Heart right ventricle (tissue), 16 donors: ENCODE measurements at regions not wholly inside any gene's neighbourhood (a gene's known extent, or its start where the extent isn't known, plus 50 kb on each side); places are given as distances from the start of the nearest gene placed in this dataset.

Experiments
- ATAC-seq, 8 donors: fragments of 200-7000 bp; cut with Tn5 transposase; one replicate each; pipeline ENCODE4 v1.9.1; 2020; ENCODE audit warnings: mild to moderate bottlenecking in 8 of 8, moderate library complexity in 8 of 8, moderate number of reproducible peaks in 1 of 8
- DNase-seq, 2 donors: peaks; one replicate each; pipeline ENCODE4 v3.0.0-alpha.2; 2020
- H3K27ac ChIP-seq, 10 donors: fragments of 200-600 bp; sonication (generic) in 2 of 10; one replicate each; pipeline versions ENCODE4 v1.5.0 to v1.8.0; 2020 to 2022; ENCODE audit warnings: mild to moderate bottlenecking in 3 of 10
- H3K27me3 ChIP-seq, 7 donors: fragments of 200-600 bp; one replicate each; pipeline ENCODE4 v1.8.0; 2021 to 2022; ENCODE audit warnings: mild to moderate bottlenecking in 2 of 7
- H3K36me3 ChIP-seq, 9 donors: fragments of 200-600 bp; sonication (generic) in 1 of 9; one replicate each; pipeline versions ENCODE4 v1.5.0 to v1.8.0; 2020 to 2022; ENCODE audit warnings: mild to moderate bottlenecking in 2 of 9
- H3K4me1 ChIP-seq, 9 donors: fragments of 200-600 bp; sonication (generic) in 1 of 9; one replicate each; pipeline versions ENCODE4 v1.5.0 to v1.8.0; 2020 to 2022; ENCODE audit warnings: mild to moderate bottlenecking in 4 of 9
- H3K4me3 ChIP-seq, 10 donors: fragments of 200-600 bp; sonication (generic) in 2 of 10; one replicate each; pipeline versions ENCODE4 v1.5.0 to v1.8.0; 2020 to 2022; ENCODE audit warnings: mild to moderate bottlenecking in 7 of 10, moderate library complexity in 2 of 10
- H3K9me3 ChIP-seq, 11 donors: fragments of 200-600 bp in 10 of 11; sonication (generic) in 2 of 11; one replicate each; pipeline versions ENCODE4 v1.5.0 to v1.8.0; 2013 to 2022; ENCODE audit warnings: mild to moderate bottlenecking in 2 of 11, control low read depth in 1 of 11, moderate library complexity in 1 of 11
- CTCF ChIP-seq, 9 donors: fragments of 200-600 bp; sonication (generic) in 2 of 9; IDR thresholded peaks; one replicate each; pipeline versions ENCODE4 v1.5.0 to v1.8.0; 2021 to 2022; ENCODE audit warnings: antibody characterized with exemption in 9 of 9, mild to moderate bottlenecking in 5 of 9, moderate library complexity in 1 of 9
- WGBS, 2 donors: extraction: QIAGEN DNeasy Blood & Tissue Kit; methylation state at CpG; one replicate each; pipeline ENCODE4 v1.1.7; 2013; ENCODE audit warnings: inconsistent platforms in 1 of 2; 5-methylcytosine and 5-hydroxymethylcytosine counted together
- intact Hi-C, 10 donors: fragments of 100-400 bp; cut with DNase I; formaldehyde crosslinking; loops; one replicate each; pipeline versions ENCODE4 v1.11.1 to v1.14.2; 2022
- donor health status: Arrhythmogenic right ventricular cardiomyopathy.
- donor health status: ischemic (EF 13 %, LVEDD 7.1; RV severe dilation, severe dysfunction).
- donor health status: healthy with polysubstance abuse.
- donor health status: DM: no; HTN: yes; CAD: no.
- donor health status: DM: no; HTN: no; CAD: no.
- donor health status: ischemic (EF 25% LVEDD 6.9; RV normal size, moderate dysfunction).
- donor health status: ischemic (EF 25% LVEDD 5.7; RV mildly dilated, moderate dysfunction).
- donor health status: healthy.
- donor health status: DM: yes; HTN: yes; CAD: no.
- donor health status: Ischemic cardiomyopathy.
- donor health status: ischemic (EF 35%, LVEDD 5.7; RV mildly dilated, moderate dysfunction).
- donor health status: nonischemic (EF 11% LVEDD 7.7; RV severe dilation, severe dysfunction).
- donor health status: DM: yes; HTN: yes; CAD: no.
- donor health status: PGD.
- donor health status: ischemic (EF 29% LVEDD 5.4; RV normal size, mild dysfunction).
- donor health status: nonischemic (EF 23%, LVEDD 6.1; RV moderate dilation, normal function).

GRCh38 chr12:119255314-119255713 is 76.6 kb downstream of the HSPB8 start:
- no peak for TF ChIP-seq CTCF (IDR thresholded peaks at IDR 0.05)
- Histone ChIP-seq H3K36me3 (no peaks in the 10 kb centered on the region), H3K27ac (no peak overlapping the region), H3K4me3 (no peak overlapping the region), H3K4me1 (peaks cover 0 to 23% (median 11%) of the 10 kb centered on the region in 9 donors), H3K9me3 (peaks cover 0 to under 1% (median 0%) of the 10 kb centered on the region in 11 donors), H3K27me3 (no peaks in the 10 kb centered on the region)
- 38 to 55% methylated on average over 4 of the region's 4 CpGs for WGBS, 2 donors
- no peak for DNase-seq
- ATAC-seq, result peak in 2 of 8 donors; percentile 36 to 44
- intact Hi-C loops, result no loop called here

GRCh38 chr12:119258149-119258548 is 76.4 kb upstream of the CCDC60 start:
- intact Hi-C loops, result no loop called here
- DNase-seq (peak in 1 of 2 donors; percentile 21), ATAC-seq (peak in 7 of 8 donors; percentile 55 to 84 (median 57))
- peaks cover 0 to 7% (median 3%) of the 10 kb centered on the region in 11 donors for H3K9me3 ChIP-seq
- peaks cover 0 to 23% (median 11%) of the 10 kb centered on the region in 9 donors for H3K4me1 ChIP-seq
- TF ChIP-seq CTCF (IDR thresholded peaks at IDR 0.05), result peak in 1 of 9 donors; percentile 12
- H3K36me3 ChIP-seq, result no peaks in the 10 kb centered on the region
- H3K27ac ChIP-seq, result no peak overlapping the region
- H3K27me3 ChIP-seq, result no peaks in the 10 kb centered on the region
- no peak overlapping the region for H3K4me3 ChIP-seq
- whole genome bisulfite sequencing, 2 donors, result 38 to 59% methylated on average over 7 of the region's 7 CpGs

DNA sequence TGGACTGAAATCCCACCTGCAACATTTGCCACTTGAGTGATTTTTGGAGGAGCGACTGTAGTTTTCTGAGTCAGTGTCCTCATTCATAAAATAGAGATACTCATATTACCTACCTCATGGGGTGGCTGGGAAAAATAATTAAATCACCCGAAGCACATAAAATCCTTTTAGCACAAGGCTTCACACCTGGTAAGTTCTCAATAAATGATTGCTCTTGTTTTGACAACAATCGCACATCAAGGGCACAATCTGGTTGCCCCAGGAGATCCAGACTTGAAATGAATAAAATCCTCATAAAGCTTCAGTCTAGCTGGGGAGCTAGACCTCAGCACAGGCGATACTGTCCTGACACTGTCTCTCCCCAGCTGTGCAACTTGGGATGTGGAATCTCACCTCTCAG is 76.0 kb upstream of the CCDC60 start:
- no peaks in the 10 kb centered on the region for H3K27me3 ChIP-seq
- DNase-seq, result no peak
- H3K27ac ChIP-seq, result no peak overlapping the region
- peaks cover 0 to 7% (median 3%) of the 10 kb centered on the region in 11 donors for H3K9me3 ChIP-seq
- H3K36me3 ChIP-seq, result no peaks in the 10 kb centered on the region
- WGBS, 2 donors, result 66 to 75% methylated on average over 4 of the region's 4 CpGs
- peaks cover 0 to 23% (median 11%) of the 10 kb centered on the region in 9 donors for H3K4me1 ChIP-seq
- no peak overlapping the region for H3K4me3 ChIP-seq
- no peak for TF ChIP-seq CTCF (IDR thresholded peaks at IDR 0.05)
- ATAC-seq, result no peak
- intact Hi-C loops, result no loop called here

GRCh38 chr12:119259484-119259883 is 75.0 kb upstream of the CCDC60 start:
- no peak overlapping the region for H3K4me3 ChIP-seq
- H3K27me3 ChIP-seq, result no peaks in the 10 kb centered on the region
- H3K4me1 ChIP-seq, result peaks cover 0 to 23% (median 11%) of the 10 kb centered on the region in 9 donors
- intact Hi-C loops, result no loop called here
- H3K27ac ChIP-seq, result no peak overlapping the region
- WGBS, 2 donors, result 12 to 18% methylated on average over 4 of the region's 4 CpGs
- no peaks in the 10 kb centered on the region for H3K36me3 ChIP-seq
- no peak for TF ChIP-seq CTCF (IDR thresholded peaks at IDR 0.05)
- DNase-seq (no peak), ATAC-seq (no peak)
- peaks cover 0 to 7% (median 3%) of the 10 kb centered on the region in 11 donors for H3K9me3 ChIP-seq
